BE2C (cell line): ENCODE measurements at regions not wholly inside any gene's neighbourhood (a gene's known extent, or its start where the extent isn't known, plus 50 kb on each side); places are given as distances from the start of the nearest gene placed in this dataset.
A peak's percentile ranks its signal among the peaks of the same experiment; 100 is the strongest.

Experiments used
- DNase-seq: peaks from one replicate; pipeline ENCODE4 v3.0.0-alpha.2; 2020
- H3K27me3 ChIP-seq: fragments of 250-450 bp; sonication (Bioruptor Pico); 2 replicates; pipeline ENCODE4 v1.5.1; 2020; ENCODE audit warnings: mild to moderate bottlenecking
- H3K36me3 ChIP-seq: fragments of 250-450 bp; sonication (Bioruptor Pico); 2 replicates; pipeline ENCODE4 v1.5.1; 2020; ENCODE audit warnings: mild to moderate bottlenecking
- H3K4me1 ChIP-seq: fragments of 250-450 bp; sonication (Bioruptor Pico); 2 replicates; pipeline ENCODE4 v1.5.1; 2020
- H3K4me3 ChIP-seq: 2 replicates; pipeline ENCODE4 v1.5.1; 2011; ENCODE audit warnings: low read depth, low read length
- H3K9me3 ChIP-seq: fragments of 250-450 bp; sonication (Bioruptor Pico); 2 replicates; pipeline ENCODE4 v1.5.1; 2020
- CTCF ChIP-seq: IDR thresholded peaks from 2 replicates; pipeline ENCODE4 v1.5.1; 2012; ENCODE audit warnings: mild to moderate bottlenecking, low read depth, low read length

GRCh38 chr2:217103752-217104545, 244.1 kb upstream of the TNP1 start:
- Histone ChIP-seq H3K27me3 (no peaks in the 10 kb centered on the region), H3K36me3 (no peaks in the 10 kb centered on the region; the same call in 1 of the 2 replicates), H3K9me3 (no peaks in the 10 kb centered on the region), H3K4me3 (no peak overlapping the region), H3K4me1 (peaks cover 6% of the 10 kb centered on the region)
- TF ChIP-seq CTCF = no peak
- no peak for DNase-seq

- Histone ChIP-seq H3K27me3 (no peaks in the 10 kb centered on the region), H3K9me3 (no peaks in the 10 kb centered on the region), H3K36me3 (no peaks in the 10 kb centered on the region; the same call in 1 of the 2 replicates), H3K4me3 (no peak overlapping the region), H3K4me1 (peaks cover 6% of the 10 kb centered on the region)
- DNase-seq = no peak
- TF ChIP-seq CTCF = no peak
Observed at GRCh38 chr2:217102956-217103355, 243.1 kb upstream of the TNP1 start.

GRCh38 chr2:217101972-217102371, 242.1 kb upstream of the TNP1 start:
- Histone ChIP-seq H3K36me3 (no peaks in the 10 kb centered on the region; the same call in 1 of the 2 replicates), H3K4me3 (no peak overlapping the region), H3K27me3 (no peaks in the 10 kb centered on the region), H3K4me1 (peaks cover 6% of the 10 kb centered on the region), H3K9me3 (no peaks in the 10 kb centered on the region)
- DNase-seq = no peak
- TF ChIP-seq CTCF = no peak

GRCh38 chr2:217099561-217099960, 239.7 kb upstream of the TNP1 start:
- peak; percentile 16 for DNase-seq
- Histone ChIP-seq H3K9me3 (no peaks in the 10 kb centered on the region), H3K4me1 (peaks cover 6% of the 10 kb centered on the region), H3K36me3 (no peaks in the 10 kb centered on the region), H3K4me3 (no peak overlapping the region), H3K27me3 (no peaks in the 10 kb centered on the region)
- TF ChIP-seq CTCF = no peak

- DNase-seq = no peak
- Histone ChIP-seq H3K4me1 (peaks cover 6% of the 10 kb centered on the region), H3K36me3 (no peaks in the 10 kb centered on the region), H3K9me3 (no peaks in the 10 kb centered on the region), H3K4me3 (no peak overlapping the region), H3K27me3 (no peaks in the 10 kb centered on the region)
- TF ChIP-seq CTCF = no peak
Observed at GRCh38 chr2:217098435-217098834, 238.6 kb upstream of the TNP1 start.

- no peak for TF ChIP-seq CTCF
- no peaks in the 10 kb centered on the region for H3K9me3 ChIP-seq
Observed at GRCh38 chr2:217097346-217097745, 237.5 kb upstream of the TNP1 start.

More at GRCh38 chr2:217097346-217097745, 237.5 kb upstream of the TNP1 start:
- H3K27me3 ChIP-seq = no peaks in the 10 kb centered on the region
- DNase-seq = no peak
- no peaks in the 10 kb centered on the region for H3K36me3 ChIP-seq
- H3K4me3 ChIP-seq = no peak overlapping the region
- H3K4me1 ChIP-seq = peaks cover 10% of the 10 kb centered on the region
